Small intestine (tissue), 7 donors: ENCODE measurements at regions not wholly inside any gene's neighbourhood (a gene's known extent, or its start where the extent isn't known, plus 50 kb on each side); places are given as distances from the start of the nearest gene placed in this dataset.
"Not testable (repeated sequence)": the region's sequence is repeated elsewhere in the genome, so short reads cannot be mapped to it uniquely, and the experiment has no call there.

Experiments used
- DNase-seq, 2 donors: peaks; one replicate each; pipeline versions ENCODE4 v3.0.0 to v3.0.0-alpha.2; 2013
- FAIRE-seq: peaks from 2 replicates; lab custom pipeline; 2012; peaks lifted over from hg19 to GRCh38; lab: Jason Lieb, UNC
- H3K27ac ChIP-seq, 3 donors: one replicate each; pipeline ENCODE4 v1.5.1; 2013; ENCODE audit warnings: low read length in 2 of 3, mild to moderate bottlenecking in 2 of 3, control low read depth in 1 of 3, inconsistent platforms in 1 of 3, low read depth in 1 of 3, moderate library complexity in 1 of 3
- H3K27me3 ChIP-seq, 3 donors: one replicate each; pipeline ENCODE4 v1.6.1; 2013; ENCODE audit warnings: low read length in 3 of 3, inconsistent platforms in 1 of 3; ENCODE audit not compliant: control insufficient read depth in 3 of 3, insufficient read depth in 3 of 3
- H3K36me3 ChIP-seq, 3 donors: one replicate each; pipeline ENCODE4 v1.6.1; 2013; ENCODE audit warnings: low read length in 3 of 3, inconsistent platforms in 1 of 3, low read depth in 1 of 3, mild to moderate bottlenecking in 1 of 3, moderate library complexity in 1 of 3; ENCODE audit not compliant: control insufficient read depth in 3 of 3, insufficient read depth in 2 of 3
- H3K4me1 ChIP-seq, 3 donors: one replicate each; pipeline ENCODE4 v1.6.1; 2013; ENCODE audit warnings: low read length in 2 of 3, inconsistent platforms in 1 of 3, low read depth in 1 of 3, mild to moderate bottlenecking in 1 of 3, moderate library complexity in 1 of 3; ENCODE audit not compliant: control insufficient read depth in 3 of 3, insufficient read depth in 2 of 3
- H3K4me3 ChIP-seq, 3 donors: one replicate each; pipeline ENCODE4 v1.5.1; 2013; ENCODE audit warnings: low read length in 3 of 3, control low read depth in 1 of 3, inconsistent platforms in 1 of 3, low read depth in 1 of 3, mild to moderate bottlenecking in 1 of 3, moderate library complexity in 1 of 3
- H3K9me3 ChIP-seq, 2 donors: one replicate each; pipeline ENCODE4 v1.6.1; 2013; ENCODE audit warnings: low read depth in 1 of 2, low read length in 1 of 2; ENCODE audit not compliant: control insufficient read depth in 2 of 2, insufficient read depth in 1 of 2
- WGBS, 3 donors: extraction: QIAGEN DNeasy Blood & Tissue Kit; methylation state at CpG; one replicate each; pipeline ENCODE4 v1.1.7; 2013; 5-methylcytosine and 5-hydroxymethylcytosine counted together
- donor health status: healthy with polysubstance abuse.
- donor health status: control.
- donor health status: control.
- donor health status: Bipolar disorder and iron deficiency.
- donor health status: healthy.

- H3K27ac ChIP-seq, result no peak overlapping the region
- no peak for FAIRE-seq
- WGBS, 3 donors, result 38 to 60% (median 44%) methylated on average over 3 of the region's 3 CpGs
These were observed 178.1 kb upstream of the MARCKS start for GRCh38 chr6:113679051-113679450.

GRCh38 chr6:113680301-113680700 lies 176.8 kb upstream of the MARCKS start:
- no peaks in the 10 kb centered on the region for H3K4me1 ChIP-seq
- no peak overlapping the region for H3K27ac ChIP-seq
- 79 to 81% (median 79%) methylated on average over 2 of the region's 2 CpGs for WGBS, 3 donors
- H3K4me3 ChIP-seq, result no peak overlapping the region
- no peak for DNase-seq
- no peak for FAIRE-seq
- H3K36me3 ChIP-seq, result no peaks in the 10 kb centered on the region
- no peaks in the 10 kb centered on the region for H3K27me3 ChIP-seq
- H3K9me3 ChIP-seq, result no peaks in the 10 kb centered on the region

More at GRCh38 chr6:113679051-113679450, 178.1 kb upstream of the MARCKS start:
- Histone ChIP-seq H3K27me3 (no peaks in the 10 kb centered on the region), H3K4me3 (no peak overlapping the region), H3K36me3 (no peaks in the 10 kb centered on the region), H3K9me3 (no peaks in the 10 kb centered on the region), H3K4me1 (no peaks in the 10 kb centered on the region)
- peak in 1 of 2 donors; percentile 36 for DNase-seq

- Histone ChIP-seq H3K27ac (no peak overlapping the region), H3K27me3 (no peaks in the 10 kb centered on the region), H3K4me1 (no peaks in the 10 kb centered on the region), H3K4me3 (no peak overlapping the region), H3K36me3 (no peaks in the 10 kb centered on the region), H3K9me3 (no peaks in the 10 kb centered on the region)
- DNase-seq, result no peak
- no peak for FAIRE-seq
- WGBS, 3 donors, result 80 to 88% (median 83%) methylated on average over 3 of the region's 3 CpGs
These were observed 173.2 kb upstream of the MARCKS start for GRCh38 chr6:113683968-113684367.

GRCh38 chr6:113684382-113684901 lies 172.7 kb upstream of the MARCKS start:
- DNase-seq, result no peak
- no peak for FAIRE-seq
- no peak overlapping the region for H3K4me3 ChIP-seq
- H3K4me1 ChIP-seq, result no peaks in the 10 kb centered on the region
- H3K27me3 ChIP-seq, result no peaks in the 10 kb centered on the region
- H3K36me3 ChIP-seq, result no peaks in the 10 kb centered on the region
- no peaks in the 10 kb centered on the region for H3K9me3 ChIP-seq
- WGBS, 3 donors, result 58 to 65% (median 63%) methylated on average over 2 of the region's 2 CpGs
- no peak overlapping the region for H3K27ac ChIP-seq

- WGBS, 3 donors, result 82 to 89% (median 83%) methylated on average over 1 of the region's 1 CpG
- no peak for FAIRE-seq
- Histone ChIP-seq H3K36me3 (no peaks in the 10 kb centered on the region), H3K27ac (no peak overlapping the region), H3K4me1 (no peaks in the 10 kb centered on the region), H3K27me3 (no peaks in the 10 kb centered on the region), H3K4me3 (no peak overlapping the region), H3K9me3 (no peaks in the 10 kb centered on the region)
- no peak for DNase-seq
These were observed 171.1 kb upstream of the MARCKS start for GRCh38 chr6:113686049-113686448.

- FAIRE-seq, result not testable (repeated sequence)
- peak; percentile 26 to 33 for DNase-seq
These were observed 167.5 kb upstream of the MARCKS start for GRCh38 chr6:113689620-113690019.

GRCh38 chr6:113690281-113691259 lies 166.6 kb upstream of the MARCKS start:
- no peak for FAIRE-seq
- H3K36me3 ChIP-seq, result no peaks in the 10 kb centered on the region
- no peaks in the 10 kb centered on the region for H3K27me3 ChIP-seq
- no peak overlapping the region for H3K27ac ChIP-seq
- no peaks in the 10 kb centered on the region for H3K4me1 ChIP-seq
- WGBS, 3 donors, result 68 to 85% (median 82%) methylated on average over 4 to 5 of the region's 5 CpGs
- no peak overlapping the region for H3K4me3 ChIP-seq
- no peak for DNase-seq
- H3K9me3 ChIP-seq, result no peaks in the 10 kb centered on the region

More at GRCh38 chr6:113689620-113690019, 167.5 kb upstream of the MARCKS start:
- H3K4me3 ChIP-seq, H3K36me3 ChIP-seq, H3K27ac ChIP-seq, H3K4me1 ChIP-seq, H3K27me3 ChIP-seq, H3K9me3 ChIP-seq: not testable (repeated sequence)
- WGBS, 3 donors, result 83 to 92% (median 89%) methylated on average over 4 of the region's 4 CpGs

- no peaks in the 10 kb centered on the region for H3K27me3 ChIP-seq
- no peak overlapping the region for H3K27ac ChIP-seq
- no peak overlapping the region for H3K4me3 ChIP-seq
- no peaks in the 10 kb centered on the region for H3K4me1 ChIP-seq
- WGBS, 3 donors, result 88 to 96% (median 91%) methylated on average over 4 of the region's 4 CpGs
- DNase-seq, result no peak
- FAIRE-seq, result no peak
- no peaks in the 10 kb centered on the region for H3K9me3 ChIP-seq
- no peaks in the 10 kb centered on the region for H3K36me3 ChIP-seq
These were observed 165.9 kb upstream of the MARCKS start for GRCh38 chr6:113691260-113691656.
